ENCODE measurements at regions not wholly inside any gene's neighbourhood (a gene's known extent, or its start where the extent isn't known, plus 50 kb on each side); places are given as distances from the start of the nearest gene placed in this dataset.
A peak's percentile ranks its signal among the peaks of the same experiment; 100 is the strongest.
"Not testable (repeated sequence)": the region's sequence is repeated elsewhere in the genome, so short reads cannot be mapped to it uniquely, and the experiment has no call there.

GRCh38 chr6:6724539-6725467 lies 136.3 kb downstream of the LY86 start:
- DNase-seq (ENCODE audit: low spot score) = peak; percentile 58

GRCh38 chr6:6725468-6726209 lies 137.1 kb downstream of the LY86 start:
- no peak for DNase-seq (ENCODE audit: low spot score)

- DNase-seq (ENCODE audit: low spot score) = no peak
Observed at GRCh38 chr6:6728169-6728941, 139.8 kb downstream of the LY86 start.

- DNase-seq (ENCODE audit: low spot score) = no peak
Observed at GRCh38 chr6:6729971-6730370, 141.5 kb downstream of the LY86 start.

GRCh38 chr6:6730831-6731230 lies 142.3 kb downstream of the LY86 start:
- no peak for DNase-seq (ENCODE audit: low spot score)

GRCh38 chr6:6734479-6735465 lies 146.3 kb downstream of the LY86 start:
- peak; percentile 21 for DNase-seq (ENCODE audit: low spot score)

GRCh38 chr6:6736791-6737654 lies 148.5 kb downstream of the LY86 start:
- DNase-seq (ENCODE audit: low spot score) = no peak

GRCh38 chr6:6737671-6738070 lies 149.2 kb downstream of the LY86 start:
- DNase-seq (ENCODE audit: low spot score) = no peak

GRCh38 chr6:6738108-6738507 lies 149.6 kb downstream of the LY86 start:
- DNase-seq (ENCODE audit: low spot score) = no peak

- DNase-seq (ENCODE audit: low spot score) = no peak
Observed at GRCh38 chr6:6738922-6739716, 150.6 kb downstream of the LY86 start.

GRCh38 chr6:6740595-6740994 lies 152.1 kb downstream of the LY86 start:
- no peak for DNase-seq (ENCODE audit: low spot score)

- DNase-seq (ENCODE audit: low spot score) = no peak
Observed at GRCh38 chr6:6741264-6741663, 152.7 kb downstream of the LY86 start.

- DNase-seq (ENCODE audit: low spot score) = no peak
Observed at GRCh38 chr6:6742535-6742934, 154.0 kb downstream of the LY86 start.

- no peak for DNase-seq (ENCODE audit: low spot score)
Observed at GRCh38 chr6:6744551-6744950, 156.0 kb downstream of the LY86 start.

- not testable (repeated sequence) for DNase-seq (ENCODE audit: low spot score)
Observed at GRCh38 chr6:6745637-6746332, 157.3 kb downstream of the LY86 start.

GRCh38 chr6:6746333-6746969 lies 157.9 kb downstream of the LY86 start:
- no peak for DNase-seq (ENCODE audit: low spot score)

- DNase-seq (ENCODE audit: low spot score) = no peak
Observed at GRCh38 chr6:6746970-6747338, 158.4 kb downstream of the LY86 start.

GRCh38 chr6:6747371-6747770 lies 158.9 kb downstream of the LY86 start:
- no peak for DNase-seq (ENCODE audit: low spot score)
